ENCODE measurements at regions not wholly inside any gene's neighbourhood (a gene's known extent, or its start where the extent isn't known, plus 50 kb on each side); places are given as distances from the start of the nearest gene placed in this dataset.
"Not testable (repeated sequence)": the region's sequence is repeated elsewhere in the genome, so short reads cannot be mapped to it uniquely, and the experiment has no call there.

DNA sequence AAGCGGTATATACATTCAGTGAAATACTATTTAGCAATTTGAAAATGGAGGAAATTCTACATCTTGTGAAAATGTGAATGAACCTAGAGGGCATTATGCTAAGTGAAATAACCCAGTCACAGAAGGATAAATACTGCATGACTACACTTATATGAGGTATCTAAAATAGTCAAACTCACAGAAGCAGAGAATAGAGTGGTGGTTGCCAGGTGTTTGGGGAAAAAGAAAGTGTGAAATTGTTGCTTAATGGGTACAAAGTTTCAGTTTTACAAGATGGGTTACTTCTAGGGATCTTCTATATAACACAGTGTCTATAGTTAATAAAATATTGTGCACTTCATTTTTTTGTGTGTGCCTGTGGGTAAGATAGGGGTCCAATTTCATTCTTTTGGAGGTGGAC is 1152.0 kb downstream of the EPHA7 start:
- no peaks in the 10 kb centered on the region for H3K4me1 ChIP-seq (ENCODE audit: insufficient read depth)
- WGBS: 97% methylated on average over 1 of the region's 1 CpG
- H3K27ac ChIP-seq (ENCODE audit: low read depth): no peak overlapping the region
- no peak for DNase-seq (ENCODE audit: extremely low spot score)
- H3K36me3 ChIP-seq (ENCODE audit: insufficient read depth): no peaks in the 10 kb centered on the region
- no peak overlapping the region for H3K4me3 ChIP-seq (ENCODE audit: low read depth, low read length)

DNA sequence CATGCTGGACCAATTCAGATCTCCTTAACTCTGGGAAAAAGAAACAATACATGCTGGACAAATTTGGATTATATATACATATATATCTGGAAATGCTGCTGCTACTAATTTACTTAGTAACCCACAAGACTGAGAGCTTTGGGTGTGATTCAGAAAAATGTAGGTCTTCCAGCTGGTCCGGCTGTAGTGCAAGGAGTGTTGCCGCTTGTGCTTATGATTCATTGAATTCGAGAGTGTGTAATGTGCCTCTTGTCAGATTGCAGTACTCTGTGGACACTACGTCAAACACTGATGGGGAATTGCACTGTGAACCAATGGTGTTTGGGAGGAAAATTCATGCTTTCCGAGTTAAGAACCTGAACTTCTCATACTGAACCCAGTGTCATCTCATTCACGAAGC is 1155.5 kb downstream of the EPHA7 start:
- Histone ChIP-seq H3K27ac (ENCODE audit: low read depth) (no peak overlapping the region), H3K4me3 (ENCODE audit: low read depth, low read length) (no peak overlapping the region), H3K4me1 (ENCODE audit: insufficient read depth) (no peaks in the 10 kb centered on the region), H3K36me3 (ENCODE audit: insufficient read depth) (no peaks in the 10 kb centered on the region)
- 85% methylated on average over 6 of the region's 6 CpGs for WGBS
- no peak for DNase-seq (ENCODE audit: extremely low spot score)

DNA sequence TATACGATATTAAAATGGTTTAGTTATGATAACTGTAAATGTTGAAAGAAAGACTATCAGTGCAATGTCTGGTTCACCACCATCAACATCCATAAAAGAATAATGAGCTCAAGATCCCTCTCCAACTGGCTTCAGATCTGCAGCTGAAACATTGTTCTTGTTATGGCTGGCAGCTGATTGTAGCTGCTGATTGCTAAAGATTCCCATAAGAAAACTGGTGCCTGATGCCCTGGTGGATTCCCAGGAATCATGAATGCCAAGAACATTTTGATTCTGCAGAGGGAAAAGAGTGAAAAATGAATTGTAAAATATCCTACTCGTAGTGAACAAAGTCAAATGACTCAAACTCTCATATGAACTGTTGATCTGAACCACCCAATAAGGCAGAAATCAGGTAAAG is 1160.2 kb downstream of the EPHA7 start:
- no peak for DNase-seq (ENCODE audit: extremely low spot score)
- Histone ChIP-seq H3K4me3 (ENCODE audit: low read depth, low read length) (no peak overlapping the region), H3K36me3 (ENCODE audit: insufficient read depth) (no peaks in the 10 kb centered on the region), H3K4me1 (ENCODE audit: insufficient read depth) (no peaks in the 10 kb centered on the region), H3K27ac (ENCODE audit: low read depth) (no peak overlapping the region)
- 36% methylated on average over 2 of the region's 2 CpGs for WGBS

DNA sequence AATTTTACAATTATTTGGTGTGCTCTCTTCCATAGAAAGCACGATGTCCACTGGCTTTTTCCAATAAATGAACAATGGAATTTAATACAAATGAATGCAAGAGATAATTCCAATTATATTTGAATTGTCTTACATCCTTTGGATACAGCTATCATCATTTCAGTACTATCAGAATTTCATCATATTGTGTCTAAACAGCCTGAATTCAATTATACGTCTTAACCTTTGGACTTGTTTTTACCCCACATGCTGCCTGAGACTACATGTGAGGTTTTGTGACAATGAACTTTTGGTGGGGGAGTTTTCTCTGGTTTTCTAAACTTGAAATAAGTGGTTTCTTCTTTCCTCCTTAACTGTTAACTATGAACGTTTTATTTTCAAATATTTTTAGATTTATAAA is 1176.0 kb downstream of the EPHA7 start:
- 83% methylated on average over 3 of the region's 3 CpGs for WGBS

DNA sequence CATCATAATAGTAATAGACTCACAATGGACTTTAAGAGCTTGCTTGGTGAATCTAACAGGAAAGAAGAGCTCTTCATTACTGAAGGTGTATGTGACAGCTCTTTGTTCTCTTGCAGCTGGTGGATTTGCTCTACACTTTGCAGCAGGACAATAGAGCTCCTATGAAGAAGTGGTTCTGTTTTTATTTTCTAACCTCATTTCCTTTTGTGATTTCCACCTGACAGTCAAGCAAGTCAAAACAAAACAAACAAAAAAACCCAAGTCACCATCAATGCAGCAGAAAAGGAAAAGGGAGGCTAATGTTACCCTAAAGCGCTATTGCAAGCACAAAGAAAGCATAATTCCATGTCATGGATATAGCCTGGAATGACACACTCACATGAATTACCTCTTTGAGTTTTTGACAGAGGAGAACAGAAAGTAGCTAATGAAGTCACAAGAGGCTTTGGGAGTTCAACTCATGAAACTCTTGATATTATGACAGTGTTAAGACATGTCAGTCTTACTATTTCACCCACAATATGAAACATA is 1188.1 kb downstream of the EPHA7 start:
- no peak overlapping the region for H3K27ac ChIP-seq (ENCODE audit: low read depth)
- no peak for DNase-seq (ENCODE audit: extremely low spot score)
- H3K4me3 ChIP-seq (ENCODE audit: low read depth, low read length): no peak overlapping the region
- H3K36me3 ChIP-seq (ENCODE audit: insufficient read depth): no peaks in the 10 kb centered on the region
- WGBS: 91% methylated on average over 1 of the region's 1 CpG
- H3K4me1 ChIP-seq (ENCODE audit: insufficient read depth): no peaks in the 10 kb centered on the region

More for the DNA sequence above, 1176.0 kb downstream of the EPHA7 start:
- no peak overlapping the region for H3K4me3 ChIP-seq (ENCODE audit: low read depth, low read length)
- no peaks in the 10 kb centered on the region for H3K36me3 ChIP-seq (ENCODE audit: insufficient read depth)
- no peak for DNase-seq (ENCODE audit: extremely low spot score)
- no peak overlapping the region for H3K27ac ChIP-seq (ENCODE audit: low read depth)
- H3K4me1 ChIP-seq (ENCODE audit: insufficient read depth): no peaks in the 10 kb centered on the region

DNA sequence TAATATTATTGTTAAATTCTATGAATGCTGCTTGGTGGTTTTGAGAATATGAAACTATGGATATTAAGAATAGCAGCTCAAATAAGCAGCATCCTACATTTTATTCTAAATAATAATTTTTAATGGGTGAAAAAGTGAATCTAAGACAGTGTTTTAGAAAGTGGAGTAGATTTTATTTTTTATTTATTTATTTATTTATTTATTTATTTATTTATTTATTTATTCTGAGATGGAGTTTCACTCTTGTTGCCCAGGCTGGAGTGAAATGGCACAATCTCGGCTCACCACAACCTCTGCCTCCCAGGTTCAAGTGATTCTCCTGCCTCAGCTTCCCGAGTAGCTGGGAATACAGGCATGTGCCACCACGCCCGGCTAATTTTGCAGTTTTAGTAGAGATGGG is 1199.4 kb downstream of the EPHA7 start:
- H3K4me3 ChIP-seq (ENCODE audit: low read depth, low read length); H3K4me1 ChIP-seq (ENCODE audit: insufficient read depth); H3K36me3 ChIP-seq (ENCODE audit: insufficient read depth); H3K27ac ChIP-seq (ENCODE audit: low read depth); DNase-seq (ENCODE audit: extremely low spot score): not testable (repeated sequence)
- 98% methylated on average over 4 of the region's 4 CpGs for WGBS

DNA sequence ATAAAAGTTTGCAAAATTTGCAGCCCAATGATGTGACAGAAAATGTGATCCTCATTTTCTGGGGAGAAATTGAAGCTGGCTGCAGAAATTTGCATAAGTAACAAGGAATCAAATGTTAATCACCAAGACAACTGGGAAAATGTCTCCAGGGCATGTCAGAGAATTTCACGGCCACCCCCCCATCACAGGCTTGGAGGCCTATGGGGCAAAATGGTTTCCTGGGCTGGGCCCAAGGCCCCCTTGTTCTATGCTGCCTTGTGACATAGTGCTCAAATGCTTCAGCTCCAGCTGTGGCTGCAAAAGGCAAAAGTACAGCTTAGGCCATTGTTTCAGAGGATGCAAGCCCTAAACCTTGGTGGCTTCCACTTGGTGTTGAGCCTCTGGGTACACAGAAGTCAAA is 1202.6 kb downstream of the EPHA7 start:
- 86% methylated on average over 1 of the region's 1 CpG for WGBS
- Histone ChIP-seq H3K4me3 (ENCODE audit: low read depth, low read length) (no peak overlapping the region), H3K4me1 (ENCODE audit: insufficient read depth) (no peaks in the 10 kb centered on the region), H3K36me3 (ENCODE audit: insufficient read depth) (no peaks in the 10 kb centered on the region), H3K27ac (ENCODE audit: low read depth) (no peak overlapping the region)
- DNase-seq (ENCODE audit: extremely low spot score): no peak

DNA sequence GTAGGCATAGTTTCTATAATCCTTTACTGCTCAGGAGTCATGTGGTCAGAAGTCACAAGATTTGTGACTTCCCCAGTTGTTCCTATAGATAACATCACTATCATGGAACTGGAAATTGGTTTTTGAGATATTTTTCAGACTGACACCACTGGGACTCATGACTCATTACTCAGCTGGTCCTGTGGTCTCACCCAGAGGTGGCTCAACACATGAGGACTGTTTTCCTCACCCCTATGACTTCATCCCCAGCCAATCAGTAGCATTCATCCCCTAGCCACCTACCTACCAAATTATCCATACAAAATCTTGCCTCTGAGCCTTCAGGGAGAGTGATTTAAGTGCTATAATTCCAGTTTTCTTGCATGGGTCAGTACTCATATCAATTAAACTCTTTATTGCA is 1217.7 kb downstream of the EPHA7 start:
- no peak for DNase-seq (ENCODE audit: extremely low spot score)
- Histone ChIP-seq H3K27ac (ENCODE audit: low read depth) (no peak overlapping the region), H3K36me3 (ENCODE audit: insufficient read depth) (no peaks in the 10 kb centered on the region), H3K4me1 (ENCODE audit: insufficient read depth) (no peaks in the 10 kb centered on the region), H3K4me3 (ENCODE audit: low read depth, low read length) (no peak overlapping the region)

DNA sequence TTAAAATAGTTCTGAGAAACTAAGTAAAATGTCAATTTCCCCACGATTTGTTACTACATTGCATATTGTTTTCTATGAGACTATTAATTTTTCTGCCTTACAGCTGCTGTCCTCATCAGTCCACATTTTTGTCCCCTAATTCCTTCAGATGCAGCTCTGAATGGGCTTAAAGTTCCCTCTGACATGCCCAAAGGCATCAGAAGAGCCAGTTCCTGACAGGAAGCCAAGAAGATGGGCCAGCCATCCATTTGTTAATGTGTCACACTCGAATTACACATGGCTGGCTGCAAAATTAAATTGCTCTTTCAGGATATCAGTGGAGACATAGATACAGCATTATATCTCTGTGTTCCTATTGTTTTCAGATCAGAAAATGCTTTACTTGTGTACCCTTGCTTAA is 1223.0 kb downstream of the EPHA7 start:
- H3K4me1 ChIP-seq (ENCODE audit: insufficient read depth): no peaks in the 10 kb centered on the region
- DNase-seq (ENCODE audit: extremely low spot score): no peak
- WGBS: 46% methylated on average over 2 of the region's 2 CpGs
- H3K36me3 ChIP-seq (ENCODE audit: insufficient read depth): no peaks in the 10 kb centered on the region
- no peak overlapping the region for H3K27ac ChIP-seq (ENCODE audit: low read depth)
- no peak overlapping the region for H3K4me3 ChIP-seq (ENCODE audit: low read depth, low read length)

DNA sequence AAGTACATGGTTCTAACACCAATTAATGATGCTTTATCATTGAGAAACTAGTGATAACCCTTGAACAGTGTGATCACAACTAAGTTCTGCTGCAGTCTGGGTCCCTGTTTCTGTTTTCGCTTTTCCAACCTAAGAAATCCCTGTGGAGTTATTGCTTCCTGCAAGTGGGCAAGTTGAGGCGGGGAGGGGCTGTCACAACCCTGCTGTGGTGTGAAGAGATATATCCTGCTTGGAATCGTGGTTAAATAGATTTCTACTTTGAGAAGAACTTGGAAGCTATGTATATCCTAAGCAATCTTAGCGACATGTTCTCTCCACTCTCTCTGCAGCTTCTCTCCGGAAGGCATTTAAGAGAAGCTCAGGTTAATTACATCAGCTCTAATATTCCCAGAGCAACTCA is 1223.6 kb downstream of the EPHA7 start:
- Histone ChIP-seq H3K4me3 (ENCODE audit: low read depth, low read length) (no peak overlapping the region), H3K36me3 (ENCODE audit: insufficient read depth) (no peaks in the 10 kb centered on the region), H3K4me1 (ENCODE audit: insufficient read depth) (no peaks in the 10 kb centered on the region), H3K27ac (ENCODE audit: low read depth) (no peak overlapping the region)
- no peak for DNase-seq (ENCODE audit: extremely low spot score)
- WGBS: 78% methylated on average over 5 of the region's 5 CpGs

DNA sequence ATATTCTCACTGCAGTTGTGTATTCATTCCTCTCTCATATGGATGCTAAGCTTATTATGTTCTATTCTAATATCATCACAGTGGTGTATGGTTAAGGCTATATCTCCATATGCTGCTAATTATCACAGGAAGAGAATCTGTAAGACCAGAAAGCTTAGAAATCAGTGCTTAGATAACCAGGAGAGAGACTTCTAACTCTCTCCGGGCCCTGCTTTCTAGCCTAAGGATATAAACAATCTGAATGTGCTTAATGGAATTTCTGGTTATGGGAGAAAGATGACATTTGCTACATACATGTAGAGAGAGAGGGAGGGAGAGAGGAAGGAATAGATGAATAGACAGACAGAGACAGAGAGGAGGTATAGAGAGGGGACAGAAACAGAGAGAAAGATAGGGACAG is 1231.3 kb downstream of the EPHA7 start:
- Histone ChIP-seq H3K27ac (ENCODE audit: low read depth) (no peak overlapping the region), H3K4me3 (ENCODE audit: low read depth, low read length) (no peak overlapping the region), H3K4me1 (ENCODE audit: insufficient read depth) (no peaks in the 10 kb centered on the region), H3K36me3 (ENCODE audit: insufficient read depth) (no peaks in the 10 kb centered on the region)
- no peak for DNase-seq (ENCODE audit: extremely low spot score)
- 49% methylated on average over 1 of the region's 1 CpG for WGBS

DNA sequence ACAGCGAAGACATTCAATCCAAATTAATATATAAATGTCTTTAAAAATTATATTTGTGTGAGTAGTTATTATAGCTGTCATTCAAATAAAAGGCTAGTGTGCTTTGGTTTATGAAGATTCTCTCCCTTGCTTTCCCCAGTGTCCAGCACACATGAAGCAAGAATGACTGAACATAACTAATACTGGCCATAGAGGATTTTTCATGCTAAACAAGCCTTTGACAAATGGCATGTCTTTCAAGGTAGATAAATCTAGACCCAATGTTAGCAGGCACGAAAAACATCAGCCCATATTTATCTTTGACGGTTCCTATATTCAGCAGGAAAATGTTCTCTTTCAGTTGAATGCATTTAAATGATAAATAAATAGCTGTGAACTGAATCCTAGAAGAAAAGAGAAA is 1234.4 kb downstream of the EPHA7 start:
- Histone ChIP-seq H3K36me3 (ENCODE audit: insufficient read depth) (no peaks in the 10 kb centered on the region), H3K27ac (ENCODE audit: low read depth) (no peak overlapping the region), H3K4me3 (ENCODE audit: low read depth, low read length) (no peak overlapping the region), H3K4me1 (ENCODE audit: insufficient read depth) (no peaks in the 10 kb centered on the region)
- WGBS: 87% methylated on average over 3 of the region's 3 CpGs
- DNase-seq (ENCODE audit: extremely low spot score): no peak

DNA sequence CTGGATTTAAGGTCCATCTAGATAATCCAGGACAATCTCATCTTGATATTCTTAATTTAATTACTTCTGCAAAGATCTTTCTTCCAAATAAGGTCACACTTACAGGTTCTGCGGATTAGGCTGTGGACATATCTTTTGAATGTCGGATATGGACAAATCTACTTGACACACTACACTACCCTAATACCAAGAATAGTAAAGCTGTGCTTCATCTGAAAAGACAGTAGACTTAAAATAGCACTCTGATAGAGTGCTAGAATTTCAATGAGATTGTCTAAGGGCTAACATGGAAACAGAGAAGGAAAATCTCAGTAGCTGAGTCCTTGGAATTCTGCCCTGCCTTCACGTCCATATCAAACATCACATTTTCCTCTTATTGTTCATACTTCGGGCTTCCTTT is 1238.0 kb downstream of the EPHA7 start:
- 82% methylated on average over 4 of the region's 4 CpGs for WGBS
- Histone ChIP-seq H3K27ac (ENCODE audit: low read depth) (no peak overlapping the region), H3K4me1 (ENCODE audit: insufficient read depth) (no peaks in the 10 kb centered on the region), H3K4me3 (ENCODE audit: low read depth, low read length) (no peak overlapping the region), H3K36me3 (ENCODE audit: insufficient read depth) (no peaks in the 10 kb centered on the region)
- DNase-seq (ENCODE audit: extremely low spot score): no peak

DNA sequence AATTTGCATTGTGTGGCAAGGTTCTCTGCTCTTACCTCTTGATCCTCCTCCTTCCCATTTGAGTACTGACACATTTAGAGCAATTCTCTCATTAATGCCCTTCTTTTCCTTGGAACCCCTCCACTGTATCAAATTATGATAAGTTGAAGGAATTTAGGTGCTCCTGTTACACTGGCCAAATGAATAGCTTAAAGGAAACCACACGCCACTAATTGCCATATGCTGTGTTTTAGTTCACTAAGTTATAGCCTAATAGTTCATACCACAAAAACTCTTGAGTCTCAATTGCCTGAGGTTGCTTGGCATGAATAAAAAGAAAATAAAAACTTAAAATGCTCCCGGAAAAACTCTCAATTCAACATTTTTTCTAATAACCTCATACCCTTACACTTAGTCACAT is 1239.3 kb downstream of the EPHA7 start:
- Histone ChIP-seq H3K4me3 (ENCODE audit: low read depth, low read length) (no peak overlapping the region), H3K27ac (ENCODE audit: low read depth) (no peak overlapping the region), H3K4me1 (ENCODE audit: insufficient read depth) (no peaks in the 10 kb centered on the region), H3K36me3 (ENCODE audit: insufficient read depth) (no peaks in the 10 kb centered on the region)
- 95% methylated on average over 2 of the region's 2 CpGs for WGBS
- no peak for DNase-seq (ENCODE audit: extremely low spot score)

DNA sequence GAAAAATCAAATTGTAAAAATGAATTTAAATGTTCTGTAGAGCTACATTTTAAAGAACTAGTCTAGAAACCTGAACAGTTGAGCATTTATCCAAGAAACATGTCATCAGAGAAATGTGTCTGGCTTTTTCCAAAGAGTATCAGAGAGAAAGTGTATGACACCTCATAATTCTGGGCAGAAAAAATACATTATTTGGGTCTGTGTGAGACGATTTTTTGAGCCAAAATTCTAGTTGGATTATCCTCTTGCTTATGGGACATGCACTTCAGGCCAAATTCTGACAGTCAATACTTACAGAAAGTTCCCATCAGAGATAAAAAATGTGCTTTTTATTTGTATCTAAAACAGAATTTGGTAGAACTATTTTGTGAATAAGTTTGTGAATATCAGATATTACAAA is 1242.7 kb downstream of the EPHA7 start:
- no peak for DNase-seq (ENCODE audit: extremely low spot score)
- Histone ChIP-seq H3K4me1 (ENCODE audit: insufficient read depth) (no peaks in the 10 kb centered on the region), H3K27ac (ENCODE audit: low read depth) (no peak overlapping the region), H3K36me3 (ENCODE audit: insufficient read depth) (no peaks in the 10 kb centered on the region), H3K4me3 (ENCODE audit: low read depth, low read length) (no peak overlapping the region)
- WGBS: 22% methylated on average over 1 of the region's 1 CpG

Measured in urinary bladder (tissue), 3 donors.